UCSD-AML1 (cell line): ENCODE measurements at regions not wholly inside any gene's neighbourhood (a gene's known extent, or its start where the extent isn't known, plus 50 kb on each side); places are given as distances from the start of the nearest gene placed in this dataset.
"Not testable (repeated sequence)": the region's sequence is repeated elsewhere in the genome, so short reads cannot be mapped to it uniquely, and the experiment has no call there.

Source experiments
- DNase-seq: peaks from one replicate; lab custom pipeline; 2025; ENCODE audit not compliant: unreplicated experiment; lab: John Stamatoyannopoulos, UW

DNA sequence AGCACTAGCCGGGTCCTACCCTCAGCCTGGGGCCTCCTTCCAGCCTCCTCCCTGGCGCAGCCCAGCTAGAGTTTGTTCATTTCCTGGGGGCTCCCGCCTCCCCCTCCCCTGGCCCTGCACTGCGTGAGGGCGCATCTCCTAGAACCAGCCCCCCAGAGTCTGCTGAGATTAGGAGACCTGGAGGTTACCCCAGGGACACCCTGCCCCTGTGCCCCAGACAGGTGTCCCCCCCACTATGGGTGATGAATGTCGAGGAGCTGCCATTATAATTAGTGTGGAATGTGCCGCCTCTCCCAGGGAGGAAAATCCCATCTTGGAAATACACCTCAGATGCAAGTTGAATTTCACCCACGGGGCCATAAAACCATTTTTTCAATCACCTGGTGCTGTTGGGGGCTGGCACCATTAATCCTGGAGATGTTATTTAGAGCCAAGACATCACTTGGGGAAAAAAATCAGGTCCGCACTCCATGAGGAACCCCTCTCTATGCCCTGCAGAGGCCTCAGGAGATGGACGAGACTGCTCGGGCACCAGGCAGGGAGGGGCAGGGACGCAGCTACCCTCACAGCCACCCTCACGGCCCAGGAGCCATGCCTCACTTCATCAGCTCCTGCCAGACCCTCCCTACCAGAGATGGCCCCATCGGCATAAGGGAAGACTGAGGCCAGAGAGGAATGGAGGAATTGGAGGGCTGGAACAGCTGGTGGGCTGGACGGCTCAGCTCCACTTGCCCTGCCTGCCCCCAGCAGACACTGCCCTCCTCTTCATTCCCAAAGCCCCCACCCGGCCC is 197.5 kb downstream of the IGLL1 start:
- DNase-seq = no peak

DNA sequence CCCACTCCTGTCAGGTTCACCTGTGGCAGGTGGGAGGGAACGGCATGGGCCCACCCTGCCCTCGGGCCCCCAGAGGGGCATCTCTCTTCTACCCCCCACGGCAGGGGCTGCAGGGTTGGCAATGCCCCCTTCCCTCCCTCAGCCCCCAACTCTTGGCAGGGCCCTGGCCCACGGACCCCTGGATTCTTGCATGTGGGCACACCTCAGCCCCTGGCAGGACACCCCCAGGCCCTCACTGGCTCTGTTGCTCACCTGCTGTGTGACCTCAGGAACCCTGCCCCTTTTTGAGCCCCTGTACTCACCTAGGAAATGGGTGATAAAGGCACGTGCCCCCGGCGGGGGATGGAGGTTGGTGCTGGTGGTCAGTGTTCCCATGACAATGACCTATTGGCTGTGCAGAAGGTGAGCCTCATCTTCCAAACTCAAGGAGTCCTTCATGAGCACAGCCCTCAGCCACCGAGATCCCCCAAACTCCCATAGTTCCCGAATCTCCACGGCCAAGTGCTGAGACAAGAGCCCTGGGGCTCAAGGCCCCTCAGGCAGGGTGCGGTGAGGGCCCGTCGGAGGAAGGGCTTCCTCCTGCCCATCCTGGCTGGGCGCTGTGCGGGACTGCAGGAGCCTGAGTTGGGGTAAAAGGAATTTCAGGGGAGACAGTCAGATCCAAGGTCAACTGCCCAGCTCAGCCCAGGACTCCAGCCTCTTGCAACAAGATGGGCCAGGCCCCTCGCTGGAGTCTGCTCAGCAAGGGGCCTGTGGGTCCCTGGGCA is 198.2 kb downstream of the IGLL1 start:
- DNase-seq = no peak

DNA sequence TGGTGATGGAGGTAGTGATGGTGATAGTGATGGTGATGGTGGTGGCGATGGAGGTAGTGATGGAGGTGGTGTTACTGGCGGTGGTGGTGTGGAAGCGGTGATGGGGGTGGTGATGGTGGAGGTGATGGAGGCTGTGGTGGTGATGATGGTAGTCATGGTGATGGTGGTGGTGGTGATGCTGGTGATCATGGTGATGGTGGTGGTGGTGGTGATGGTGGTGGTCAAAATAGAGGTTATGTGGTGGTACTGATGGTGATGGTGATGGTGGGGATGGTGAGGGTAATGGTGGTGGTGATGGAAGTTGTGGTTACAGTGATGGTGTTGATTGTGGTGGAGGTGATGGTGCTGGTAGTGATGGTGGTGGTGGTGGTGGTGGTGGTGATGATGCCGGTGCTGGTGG is 199.2 kb downstream of the IGLL1 start:
- DNase-seq = no peak

- no peak for DNase-seq
These were observed 199.9 kb downstream of the IGLL1 start for GRCh38 chr22:23380230-23380573.

- DNase-seq = not testable (repeated sequence)
These were observed 199.4 kb downstream of the BCR start for GRCh38 chr22:23379540-23380229.

GRCh38 chr22:23377767-23378166 is 197.5 kb downstream of the BCR start:
- DNase-seq = no peak

- peak; percentile 35 for DNase-seq
These were observed 195.9 kb downstream of the BCR start for GRCh38 chr22:23376256-23376655.

GRCh38 chr22:23375031-23375827 is 194.9 kb downstream of the BCR start:
- DNase-seq = no peak

DNA sequence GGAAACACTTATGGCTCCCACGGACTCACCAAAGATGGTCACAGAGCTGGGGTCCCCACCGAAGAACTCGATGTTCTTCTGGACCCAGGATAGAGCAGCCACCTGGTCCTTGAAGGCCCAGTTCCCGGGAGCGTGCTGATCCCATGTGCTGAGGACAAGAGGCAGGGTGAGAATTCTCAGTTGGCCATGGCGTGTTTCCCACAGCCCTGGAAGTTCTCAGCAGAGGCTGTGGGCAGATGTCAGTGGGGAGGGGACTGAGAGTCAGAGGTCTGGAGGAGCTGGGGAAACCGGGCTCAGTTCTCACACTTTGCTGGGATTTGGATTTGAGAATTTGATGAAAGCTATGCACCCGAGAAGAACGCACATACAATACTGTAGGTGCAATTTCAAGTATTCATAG is 193.3 kb downstream of the BCR start:
- no peak for DNase-seq

- DNase-seq = no peak
These were observed 189.9 kb downstream of the BCR start for GRCh38 chr22:23370251-23370650.

- no peak for DNase-seq
These were observed 188.9 kb downstream of the BCR start for GRCh38 chr22:23369054-23369685.
